ENCODE measurements at regions not wholly inside any gene's neighbourhood (a gene's known extent, or its start where the extent isn't known, plus 50 kb on each side); places are given as distances from the start of the nearest gene placed in this dataset.

GRCh38 chr13:31543190-31543589 is 196.1 kb upstream of the RXFP2 start:
- TF ChIP-seq CTCF (conservative IDR thresholded peaks at IDR 0.05; ENCODE audit: low read depth, low read length) (no peak), EZH2phosphoT487 (IDR thresholded peaks at IDR 0.05; ENCODE audit: borderline replicate concordance, low read length) (no peak)
